K562 (cell line): ENCODE measurements at regions not wholly inside any gene's neighbourhood (a gene's known extent, or its start where the extent isn't known, plus 50 kb on each side); places are given as distances from the start of the nearest gene placed in this dataset.
A peak's percentile ranks its signal among the peaks of the same experiment; 100 is the strongest.

Experiments used
- ATAC-seq: fragments of 200-7000 bp; cut with Tn5 transposase; 3 replicates; pipeline ENCODE4 v1.9.1; 2020; ENCODE audit warnings: moderate library complexity
- BruUV-seq: library from RNA; stranded (reverse); fragments of 400-500 nt; replicated peaks from 2 replicates; lab custom pipeline; 2021; lab: Mats Ljungman, UMichigan
- CTCF ChIA-PET: fragments of 300-600 bp; formaldehyde crosslinking; extraction: SDS; loops from one replicate; lab custom pipeline; 2021; ENCODE audit warnings: low intra/inter-chr PET ratio; lab: Yijun Ruan, JAX
- POLR2A ChIA-PET: fragments of 300-600, 350-650 bp; sonication (Branson Sonifier 250); formaldehyde crosslinking; extraction: SDS; loops from one replicate; lab custom pipeline; 2021; ENCODE audit warnings: antibody characterized with exemption, inconsistent platforms; lab: Yijun Ruan, JAX
- DNase-seq, 4 experiments: peaks; one replicate each; pipeline versions ENCODE4 v3.0.0 to v3.0.0-alpha.2; 2011 to 2018; ENCODE audit warnings: low spot score in 3 of 4, mixed read lengths in 3 of 4; ENCODE audit errors: extremely low read depth in 1 of 4
- FAIRE-seq: peaks from 2 replicates; lab custom pipeline; 2011; peaks lifted over from hg19 to GRCh38; lab: Jason Lieb, UNC
- H2AFZ ChIP-seq: 2 replicates; pipeline ENCODE4 v1.6.0; 2011; ENCODE audit warnings: low read depth, low read length, control low read depth, inconsistent platforms
- H3K27ac ChIP-seq: fragments of 200-600 bp; 3 replicates; pipeline ENCODE4 v1.8.0; 2011; ENCODE audit warnings: low read depth, mild to moderate bottlenecking, control low read depth, inconsistent platforms, low read length, moderate library complexity, mixed read lengths; ENCODE audit errors: extremely low read depth
- H3K27me3 ChIP-seq, 2 experiments: fragments of 300-600 bp in 1 of 2; 2 replicates in 1 of 2; 3 replicates in 1 of 2; pipeline versions ENCODE4 v1.6.0 to v1.8.0; 2011; ENCODE audit warnings: inconsistent platforms in 2 of 2, low read length in 2 of 2, mild to moderate bottlenecking in 1 of 2, mixed read lengths in 1 of 2, moderate library complexity in 1 of 2; ENCODE audit not compliant: control insufficient read depth in 2 of 2, insufficient read depth in 2 of 2
- H3K36me3 ChIP-seq: fragments of 300-600 bp; 3 replicates; pipeline ENCODE4 v1.8.0; 2011; ENCODE audit warnings: mild to moderate bottlenecking, low read length, inconsistent platforms; ENCODE audit not compliant: control insufficient read depth, insufficient read depth
- H3K4me1 ChIP-seq, 2 experiments: fragments of 200-600 bp in 1 of 2; replicated peaks in 1 of 2; 2 replicates in 1 of 2; 3 replicates in 1 of 2; pipeline versions ENCODE4 v1.5.1 to v1.8.0; 2011; ENCODE audit warnings: inconsistent platforms in 2 of 2, low read length in 2 of 2, mild to moderate bottlenecking in 1 of 2, mixed read lengths in 1 of 2, moderate library complexity in 1 of 2; ENCODE audit not compliant: control insufficient read depth in 2 of 2, insufficient read depth in 2 of 2
- H3K4me2 ChIP-seq: 2 replicates; pipeline ENCODE4 v1.6.1; 2011; ENCODE audit warnings: low read length, control low read depth, inconsistent platforms, mixed read lengths; ENCODE audit not compliant: insufficient read depth
- H3K4me3 ChIP-seq: fragments of 200-600 bp; sonication (generic), shearing (Covaris generic); 2 replicates; pipeline ENCODE4 v1.5.1; 2016; ENCODE audit warnings: control low read depth, inconsistent platforms
- H3K79me2 ChIP-seq: fragments of 200-600 bp; 3 replicates; pipeline ENCODE4 v1.8.0; 2011; ENCODE audit warnings: low read length, inconsistent platforms; ENCODE audit not compliant: control insufficient read depth, insufficient read depth
- H3K9ac ChIP-seq, 2 experiments: 2 replicates each; pipeline versions ENCODE4 v1.6.0 to v1.6.1; 2011; ENCODE audit warnings: low read depth in 2 of 2, low read length in 2 of 2, control low read depth in 1 of 2, inconsistent platforms in 1 of 2, mild to moderate bottlenecking in 1 of 2, mixed read lengths in 1 of 2; ENCODE audit not compliant: insufficient read depth in 1 of 2
- H3K9me1 ChIP-seq: one replicate; pipeline ENCODE4 v1.6.0; 2011; ENCODE audit warnings: inconsistent platforms, mild to moderate bottlenecking, low read length, moderate library complexity; ENCODE audit not compliant: control insufficient read depth, insufficient read depth
- H3K9me3 ChIP-seq: replicated peaks from 2 replicates; pipeline ENCODE4 v1.5.1; 2011; ENCODE audit warnings: low read depth, low read length, inconsistent platforms; ENCODE audit not compliant: control insufficient read depth, insufficient read depth
- H4K20me1 ChIP-seq: replicated peaks from 2 replicates; pipeline ENCODE4 v1.6.1; 2011; ENCODE audit warnings: low read length, inconsistent platforms, mixed read lengths; ENCODE audit not compliant: control insufficient read depth, insufficient read depth
- ADNP ChIP-seq: fragments of 200-800 bp; sonication (Bioruptor generic); IDR thresholded peaks from 2 replicates; pipeline ENCODE4 v1.6.1; 2016; ENCODE audit warnings: missing genetic modification characterization, missing compliant biosample characterization
- PRDM10 ChIP-seq: fragments of 450-650 bp; IDR thresholded peaks from 2 replicates; pipeline ENCODE4 v1.6.1; 2018; ENCODE audit not compliant: partially characterized antibody
- ZNF282 ChIP-seq: sonication (generic); formaldehyde crosslinking; IDR thresholded peaks from 2 replicates; pipeline ENCODE4 v1.8.1; 2023; ENCODE audit warnings: missing genetic modification reagents
- ZNF592 ChIP-seq: fragments of 450-650 bp; IDR thresholded peaks from 2 replicates; pipeline ENCODE4 v1.6.1; 2017; ENCODE audit warnings: antibody characterized with exemption, mild to moderate bottlenecking
- WGBS: fragments of 100-300 bp; shearing (Covaris generic); methylation state at CpG from one replicate; pipeline ENCODE4 v1.1.6; 2016; ENCODE audit warnings: low coverage, mixed read lengths; ENCODE audit not compliant: insufficient coverage; ENCODE audit errors: missing lambda C conversion rate; 5-methylcytosine and 5-hydroxymethylcytosine counted together
- in situ Hi-C: fragments of 300-500 bp; cut with MboI; formaldehyde crosslinking; loops from 4 replicates; pipeline ENCODE4 v1.15.0; 2018; ENCODE audit warnings: inconsistent platforms, mixed read lengths
- intact Hi-C: fragments of 100-400 bp; cut with micrococcal nuclease; formaldehyde crosslinking; loops from 2 replicates; pipeline ENCODE4 v1.14.2; 2022

- Histone ChIP-seq H3K9me3 (no peaks in the 10 kb centered on the region), H4K20me1 (no peaks in the 10 kb centered on the region; the same call in 1 of the 2 replicates), H3K4me3 (no peak overlapping the region), H3K36me3 (no peaks in the 10 kb centered on the region), H3K9me1 (no peaks in the 10 kb centered on the region), H3K27me3 (peaks cover 25 to 34% of the 10 kb centered on the region in 2 experiments), H3K9ac (no peak overlapping the region), H3K4me1 (no peaks in the 10 kb centered on the region), H3K79me2 (no peaks in the 10 kb centered on the region), H2AFZ (no peak overlapping the region)
- no peak for FAIRE-seq
- in situ Hi-C loops (no loop called here), intact Hi-C loops (no loop called here)
- no peak for ATAC-seq
- 4% methylated on average over 3 of the region's 3 CpGs for WGBS
- CTCF ChIA-PET: no interaction called here
- BruUV-seq: no TSS peak
- POLR2A ChIA-PET: interaction anchor here (0.7 kb wide), 2 partner anchors 61 to 543 kb away, joined by 3 read pairs; no protein-coding TSS in a partner anchor
- TF ChIP-seq PRDM10: peak; percentile 59
- no peak for TF ChIP-seq ZNF592
- TF ChIP-seq ZNF282 (CRISPR knock-in tag): no peak
- TF ChIP-seq ADNP (tag): no peak
- TF ChIP-seq, all 486 proteins: peak for 1
- H3K27ac ChIP-seq: no peak overlapping the region
- no peak overlapping the region for H3K4me2 ChIP-seq
- no peak for DNase-seq
Observed at GRCh38 chr2:65658266-65658665, 225.9 kb upstream of the SPRED2 start.
